ENCODE measurements at regions not wholly inside any gene's neighbourhood (a gene's known extent, or its start where the extent isn't known, plus 50 kb on each side); places are given as distances from the start of the nearest gene placed in this dataset.

GRCh38 chr5:155098433-155098832 lies 84.9 kb downstream of the KIF4B start:
- H2BK12ac ChIP-seq (ENCODE audit: low read depth, low read length), result no peak overlapping the region
- H3K14ac ChIP-seq (ENCODE audit: insufficient read length), result no peak overlapping the region
- ChIA-PET POLR2A (ENCODE audit: partially characterized antibody) (no interaction called here), CTCF (ENCODE audit: partially characterized antibody) (interaction anchor here (1.1 kb wide), 1 partner anchor 10 kb away, joined by 3 read pairs; no protein-coding TSS in a partner anchor)
- H2BK120ac ChIP-seq (replicated peaks; ENCODE audit: low read depth, low read length), result no peak overlapping the region
- TF ChIP-seq CEBPB (IDR thresholded peaks at IDR 0.05; ENCODE audit: low read depth, low read length) (no peak), CTCF (IDR thresholded peaks at IDR 0.05; ENCODE audit: control extremely low read depth in 1 of 3, insufficient read depth in 1 of 3, low read depth in 1 of 3, low read length in 3 of 3) (no peak), TBP (IDR thresholded peaks at IDR 0.05; ENCODE audit: low read depth, low read length) (no peak), SAP30 (IDR thresholded peaks at IDR 0.05; ENCODE audit: insufficient read depth, insufficient replicate concordance, low read length) (no peak)
- no peaks in the 10 kb centered on the region for H3K23me2 ChIP-seq (ENCODE audit: low read depth, low read length)
- H3K4me3 ChIP-seq (ENCODE audit: extremely low read depth in 1 of 4, insufficient read depth in 2 of 4, low read depth in 3 of 4, low read length in 4 of 4), result no peak overlapping the region
- no peak for FAIRE-seq
- no peak overlapping the region for H2BK15ac ChIP-seq (ENCODE audit: low read length)
- H2AK5ac ChIP-seq (ENCODE audit: low read depth, low read length), result no peak overlapping the region
- H3K27ac ChIP-seq (ENCODE audit: low read depth, low read length), result no peak overlapping the region
- H3K4me2 ChIP-seq (ENCODE audit: insufficient read depth in 1 of 2, low read depth in 2 of 2, low read length in 2 of 2), result no peak overlapping the region
- no peak overlapping the region for H2AFZ ChIP-seq (ENCODE audit: low read length)
- no peak overlapping the region for H4K91ac ChIP-seq (replicated peaks; ENCODE audit: insufficient read length, low read length)
- H4K20me1 ChIP-seq (replicated peaks in 1 of 2; ENCODE audit: control insufficient read depth in 1 of 2, insufficient read depth in 2 of 2, low read length in 2 of 2), result no peaks in the 10 kb centered on the region
- H3K4ac ChIP-seq (replicated peaks; ENCODE audit: insufficient read length, low read depth, low read length), result no peak overlapping the region
- no peaks in the 10 kb centered on the region for H3K9me3 ChIP-seq (ENCODE audit: insufficient read depth in 2 of 2, low read depth in 1 of 2, low read length in 1 of 2)
- H2BK5ac ChIP-seq (ENCODE audit: low read depth, low read length), result no peak overlapping the region
- no peaks in the 10 kb centered on the region for H3K4me1 ChIP-seq (replicated peaks in 1 of 4; ENCODE audit: control insufficient read depth in 3 of 4, insufficient read depth in 4 of 4, low read length in 3 of 4)
- H3K27me3 ChIP-seq (replicated peaks in 1 of 4; ENCODE audit: control insufficient read depth in 3 of 4, extremely low read depth in 1 of 4, insufficient read depth in 3 of 4, low read length in 3 of 4), result no peaks in the 10 kb centered on the region
- WGBS, 2 experiments (ENCODE audit: extremely low coverage in 1 of 2, insufficient coverage in 1 of 2, insufficient read length in 1 of 2, insufficient replicate concordance in 2 of 2, low coverage in 1 of 2, low lambda C conversion rate in 2 of 2, missing lambda C conversion rate in 1 of 2), result 87% methylated on average over 1 of the region's 1 CpG; no CpG with 5 or more reads in 1 of the 2 experiments
- no peaks in the 10 kb centered on the region for H3K79me1 ChIP-seq (ENCODE audit: low read depth, low read length)
- no peak overlapping the region for H3K23ac ChIP-seq (ENCODE audit: insufficient read length)
- no peak overlapping the region for H4K8ac ChIP-seq (ENCODE audit: extremely low read depth, insufficient read depth, low read length)
- no peak overlapping the region for H4K5ac ChIP-seq (ENCODE audit: insufficient read length, low read depth, low read length)
- no peak overlapping the region for H2BK20ac ChIP-seq (ENCODE audit: low read length)
- H3K56ac ChIP-seq (replicated peaks; ENCODE audit: insufficient read length, low read depth, low read length), result no peak overlapping the region
- no peak overlapping the region for H3K9ac ChIP-seq (replicated peaks in 1 of 4; ENCODE audit: extremely low read depth in 1 of 4, low read depth in 3 of 4, low read length in 3 of 4)
- no peak for DNase-seq (ENCODE audit: low read depth in 1 of 2, low spot score in 2 of 2)
- H3K18ac ChIP-seq (ENCODE audit: extremely low read depth, low read length), result no peak overlapping the region
- H3K36me3 ChIP-seq (ENCODE audit: control insufficient read depth in 2 of 4, insufficient read depth in 4 of 4, low read length in 3 of 4), result no peaks in the 10 kb centered on the region
- no peaks in the 10 kb centered on the region for H3K79me2 ChIP-seq (ENCODE audit: control insufficient read depth in 1 of 2, insufficient read depth in 2 of 2, low read length in 2 of 2)

Measured in H1 (cell line).